Thoracic aorta (tissue), 2 donors: ENCODE measurements at regions not wholly inside any gene's neighbourhood (a gene's known extent, or its start where the extent isn't known, plus 50 kb on each side); places are given as distances from the start of the nearest gene placed in this dataset.
"Not testable (repeated sequence)": the region's sequence is repeated elsewhere in the genome, so short reads cannot be mapped to it uniquely, and the experiment has no call there.

Experiments used
- ATAC-seq: fragments of 150-250 bp; one replicate; pipeline ENCODE4 v1.8.0; 2017; ENCODE audit warnings: low read depth; ENCODE audit not compliant: insufficient number of reproducible peaks, low FRiP score
- DNase-seq: peaks from one replicate; pipeline ENCODE4 v3.0.0-alpha.2; 2020; ENCODE audit warnings: low spot score
- H3K27ac ChIP-seq, 2 donors: fragments of 200-600 bp; sonication (generic); 1 replicate in 1 of 2; 2 replicates in 1 of 2; pipeline ENCODE4 v1.5.1; 2016; ENCODE audit warnings: mild to moderate bottlenecking in 2 of 2, moderate library complexity in 2 of 2
- H3K27me3 ChIP-seq: fragments of 200-600 bp; sonication (generic); replicated peaks from 2 replicates; pipeline ENCODE4 v1.6.0; 2016; ENCODE audit warnings: mild to moderate bottlenecking; ENCODE audit not compliant: insufficient read depth
- H3K36me3 ChIP-seq: fragments of 200-600 bp; sonication (generic); one replicate; pipeline ENCODE4 v1.5.1; 2016
- H3K4me1 ChIP-seq, 2 donors: fragments of 200-600 bp; sonication (generic); 1 replicate in 1 of 2; 2 replicates in 1 of 2; pipeline versions ENCODE4 v1.5.1 to v1.6.0; 2016; ENCODE audit warnings: low read depth in 2 of 2, mild to moderate bottlenecking in 1 of 2; ENCODE audit not compliant: control insufficient read depth in 1 of 2
- H3K4me3 ChIP-seq: fragments of 200-600 bp; sonication (generic); 2 replicates; pipeline ENCODE4 v1.5.1; 2016; ENCODE audit warnings: mild to moderate bottlenecking
- H3K9me3 ChIP-seq: fragments of 200-600 bp; sonication (generic); 2 replicates; pipeline ENCODE4 v1.5.1; 2016
- CTCF ChIP-seq: fragments of 200-600 bp; sonication (generic); IDR thresholded peaks from one replicate; pipeline ENCODE4 v1.5.1; 2019; ENCODE audit warnings: antibody characterized with exemption

GRCh38 chr1:30133414-30134055 lies 589.9 kb downstream of the MATN1 start:
- ATAC-seq: no peak
- no peak for TF ChIP-seq CTCF
- Histone ChIP-seq H3K36me3 (no peaks in the 10 kb centered on the region), H3K4me3 (no peak overlapping the region), H3K9me3 (no peaks in the 10 kb centered on the region), H3K4me1 (no peaks in the 10 kb centered on the region), H3K27ac (no peak overlapping the region), H3K27me3 (no peaks in the 10 kb centered on the region)
- no peak for DNase-seq

- Histone ChIP-seq H3K36me3 (no peaks in the 10 kb centered on the region), H3K27me3 (no peaks in the 10 kb centered on the region), H3K27ac (no peak overlapping the region), H3K4me1 (no peaks in the 10 kb centered on the region), H3K4me3 (no peak overlapping the region), H3K9me3 (no peaks in the 10 kb centered on the region)
- DNase-seq (no peak), ATAC-seq (no peak)
- no peak for TF ChIP-seq CTCF
Measured at GRCh38 chr1:30132602-30133286, 590.6 kb downstream of the MATN1 start.

- not testable (repeated sequence) for ATAC-seq, H3K36me3 ChIP-seq, H3K27me3 ChIP-seq, H3K4me1 ChIP-seq, H3K9me3 ChIP-seq, DNase-seq, H3K27ac ChIP-seq, H3K4me3 ChIP-seq
Measured at GRCh38 chr1:30130566-30130965, 592.8 kb downstream of the MATN1 start.

GRCh38 chr1:30130099-30130498 lies 593.3 kb downstream of the MATN1 start:
- no peak for TF ChIP-seq CTCF
- DNase-seq: no peak
- no peak for ATAC-seq
- Histone ChIP-seq H3K27me3 (no peaks in the 10 kb centered on the region), H3K4me1 (no peaks in the 10 kb centered on the region), H3K36me3 (no peaks in the 10 kb centered on the region), H3K27ac (no peak overlapping the region), H3K9me3 (no peaks in the 10 kb centered on the region), H3K4me3 (no peak overlapping the region)

GRCh38 chr1:30129421-30130055 lies 593.8 kb downstream of the MATN1 start:
- DNase-seq (no peak), ATAC-seq (no peak)
- TF ChIP-seq CTCF: no peak
- Histone ChIP-seq H3K27ac (no peak overlapping the region), H3K4me1 (no peaks in the 10 kb centered on the region), H3K4me3 (no peak overlapping the region), H3K9me3 (no peaks in the 10 kb centered on the region), H3K27me3 (no peaks in the 10 kb centered on the region), H3K36me3 (no peaks in the 10 kb centered on the region)
